Activated CD4-positive, alpha-beta memory T cell treated with anti-CD3 and anti-CD28 coated beads, Interleukin-2, amount 10 ng/mL, durations not matched to agents 7 days and 5 days (primary cell): ENCODE measurements at regions not wholly inside any gene's neighbourhood (a gene's known extent, or its start where the extent isn't known, plus 50 kb on each side); places are given as distances from the start of the nearest gene placed in this dataset.
"Not testable (repeated sequence)": the region's sequence is repeated elsewhere in the genome, so short reads cannot be mapped to it uniquely, and the experiment has no call there.

Experiments used
- CTCF ChIA-PET: fragments of 350-600 bp; sonication (Branson Sonifier 250); formaldehyde crosslinking; loops from one replicate; lab custom pipeline; 2021; ENCODE audit warnings: antibody characterized with exemption, inconsistent platforms; lab: Charles Lee
- POLR2A ChIA-PET: fragments of 350-600 bp; sonication (Branson Sonifier 250); formaldehyde crosslinking; loops from one replicate; lab custom pipeline; 2021; ENCODE audit warnings: antibody characterized with exemption; lab: Charles Lee
- DNase-seq: peaks from one replicate; pipeline ENCODE4 v3.0.0-alpha.2; 2020
- H3K27ac Mint-ChIP-seq: one replicate; pipeline ENCODE4 v1.8.0; 2021; ENCODE audit warnings: mild to moderate bottlenecking, mixed read lengths
- H3K27me3 Mint-ChIP-seq: one replicate; pipeline ENCODE4 v1.8.0; 2021; ENCODE audit warnings: mixed read lengths
- H3K36me3 Mint-ChIP-seq: one replicate; pipeline ENCODE4 v1.8.0; 2021; ENCODE audit warnings: low read depth, mixed read lengths
- H3K4me1 Mint-ChIP-seq: one replicate; pipeline ENCODE4 v1.8.0; 2021; ENCODE audit warnings: mixed read lengths
- H3K4me3 Mint-ChIP-seq: one replicate; pipeline ENCODE4 v1.8.0; 2021; ENCODE audit warnings: mild to moderate bottlenecking, mixed read lengths
- H3K9me3 Mint-ChIP-seq: one replicate; pipeline ENCODE4 v1.8.0; 2021; ENCODE audit warnings: mixed read lengths

- no peaks in the 10 kb centered on the region for H3K36me3 Mint-ChIP-seq
- H3K4me1 Mint-ChIP-seq: no peaks in the 10 kb centered on the region
- no peak overlapping the region for H3K4me3 Mint-ChIP-seq
- CTCF ChIA-PET: no interaction called here
- no peak overlapping the region for H3K27ac Mint-ChIP-seq
- H3K27me3 Mint-ChIP-seq: no peaks in the 10 kb centered on the region
- no peak for DNase-seq
- POLR2A ChIA-PET: no interaction called here
- H3K9me3 Mint-ChIP-seq: no peaks in the 10 kb centered on the region
Measured at GRCh38 chr10:120195984-120196712, 260.9 kb upstream of the PLPP4 start.

- peaks cover 5% of the 10 kb centered on the region for H3K27me3 Mint-ChIP-seq
- ChIA-PET CTCF (no interaction called here), POLR2A (no interaction called here)
- no peak overlapping the region for H3K4me3 Mint-ChIP-seq
- no peak overlapping the region for H3K27ac Mint-ChIP-seq
- H3K9me3 Mint-ChIP-seq: no peaks in the 10 kb centered on the region
- no peak for DNase-seq
- H3K36me3 Mint-ChIP-seq: no peaks in the 10 kb centered on the region
- no peaks in the 10 kb centered on the region for H3K4me1 Mint-ChIP-seq
Measured at GRCh38 chr10:120204877-120205276, 252.2 kb upstream of the PLPP4 start.

GRCh38 chr10:120205368-120206018 lies 251.5 kb upstream of the PLPP4 start:
- Mint-ChIP-seq H3K4me1 (no peaks in the 10 kb centered on the region), H3K9me3 (no peaks in the 10 kb centered on the region), H3K27ac (no peak overlapping the region), H3K4me3 (no peak overlapping the region), H3K36me3 (no peaks in the 10 kb centered on the region), H3K27me3 (peaks cover 5% of the 10 kb centered on the region)
- ChIA-PET CTCF (no interaction called here), POLR2A (no interaction called here)
- no peak for DNase-seq

GRCh38 chr10:120208488-120208887 lies 248.5 kb upstream of the PLPP4 start:
- Mint-ChIP-seq H3K27ac (no peak overlapping the region), H3K4me1 (no peaks in the 10 kb centered on the region), H3K36me3 (no peaks in the 10 kb centered on the region), H3K4me3 (no peak overlapping the region), H3K27me3 (no peaks in the 10 kb centered on the region), H3K9me3 (no peaks in the 10 kb centered on the region)
- ChIA-PET POLR2A (no interaction called here), CTCF (no interaction called here)
- no peak for DNase-seq

- ChIA-PET CTCF (interaction anchor here (0.5 kb wide), 1 partner anchor 1525 kb away, joined by 3 read pairs; no protein-coding TSS in a partner anchor), POLR2A (no interaction called here)
- H3K27ac Mint-ChIP-seq: no peak overlapping the region
- H3K4me1 Mint-ChIP-seq: no peaks in the 10 kb centered on the region
- H3K9me3 Mint-ChIP-seq: no peaks in the 10 kb centered on the region
- no peak for DNase-seq
- no peaks in the 10 kb centered on the region for H3K36me3 Mint-ChIP-seq
- H3K27me3 Mint-ChIP-seq: no peaks in the 10 kb centered on the region
- H3K4me3 Mint-ChIP-seq: no peak overlapping the region
Measured at GRCh38 chr10:120209124-120209762, 247.8 kb upstream of the PLPP4 start.

- no peaks in the 10 kb centered on the region for H3K36me3 Mint-ChIP-seq
- H3K9me3 Mint-ChIP-seq: no peaks in the 10 kb centered on the region
- DNase-seq: no peak
- H3K4me3 Mint-ChIP-seq: no peak overlapping the region
- CTCF ChIA-PET: no interaction called here
- no peaks in the 10 kb centered on the region for H3K4me1 Mint-ChIP-seq
- POLR2A ChIA-PET: no interaction called here
- no peaks in the 10 kb centered on the region for H3K27me3 Mint-ChIP-seq
- no peak overlapping the region for H3K27ac Mint-ChIP-seq
Measured at GRCh38 chr10:120212275-120212674, 244.8 kb upstream of the PLPP4 start.

GRCh38 chr10:120213283-120213682 lies 243.7 kb upstream of the PLPP4 start:
- H3K4me1 Mint-ChIP-seq, H3K27ac Mint-ChIP-seq, H3K36me3 Mint-ChIP-seq, H3K27me3 Mint-ChIP-seq, POLR2A ChIA-PET, H3K9me3 Mint-ChIP-seq, H3K4me3 Mint-ChIP-seq, CTCF ChIA-PET, DNase-seq: not testable (repeated sequence)

GRCh38 chr10:120217736-120218135 lies 239.3 kb upstream of the PLPP4 start:
- no peaks in the 10 kb centered on the region for H3K4me1 Mint-ChIP-seq
- no peak overlapping the region for H3K4me3 Mint-ChIP-seq
- no peak for DNase-seq
- no peak overlapping the region for H3K27ac Mint-ChIP-seq
- ChIA-PET CTCF (no interaction called here), POLR2A (no interaction called here)
- H3K36me3 Mint-ChIP-seq: no peaks in the 10 kb centered on the region
- H3K27me3 Mint-ChIP-seq: no peaks in the 10 kb centered on the region
- no peaks in the 10 kb centered on the region for H3K9me3 Mint-ChIP-seq

- no peak overlapping the region for H3K4me3 Mint-ChIP-seq
- ChIA-PET CTCF (interaction anchor here (0.9 to 2.6 kb wide), 7 partner anchors 23 to 181 kb away, joined by 3 to 14 read pairs (median 4); no protein-coding TSS in a partner anchor), POLR2A (no interaction called here)
- no peaks in the 10 kb centered on the region for H3K9me3 Mint-ChIP-seq
- no peak for DNase-seq
- no peaks in the 10 kb centered on the region for H3K36me3 Mint-ChIP-seq
- no peaks in the 10 kb centered on the region for H3K27me3 Mint-ChIP-seq
- H3K27ac Mint-ChIP-seq: no peak overlapping the region
- H3K4me1 Mint-ChIP-seq: no peaks in the 10 kb centered on the region
Measured at GRCh38 chr10:120221873-120222485, 235.0 kb upstream of the PLPP4 start.

GRCh38 chr10:120229641-120230040 lies 227.4 kb upstream of the PLPP4 start:
- Mint-ChIP-seq H3K4me3 (no peak overlapping the region), H3K4me1 (no peaks in the 10 kb centered on the region), H3K9me3 (no peaks in the 10 kb centered on the region), H3K27ac (no peak overlapping the region), H3K27me3 (no peaks in the 10 kb centered on the region), H3K36me3 (no peaks in the 10 kb centered on the region)
- ChIA-PET CTCF (no interaction called here), POLR2A (no interaction called here)
- no peak for DNase-seq

GRCh38 chr10:120239695-120240094 lies 217.3 kb upstream of the PLPP4 start:
- POLR2A ChIA-PET: not testable (repeated sequence)

GRCh38 chr10:120251821-120252442 lies 205.1 kb upstream of the PLPP4 start:
- Mint-ChIP-seq H3K36me3 (no peaks in the 10 kb centered on the region), H3K4me1 (no peaks in the 10 kb centered on the region), H3K27ac (no peak overlapping the region), H3K27me3 (peaks cover 3% of the 10 kb centered on the region), H3K4me3 (no peak overlapping the region), H3K9me3 (no peaks in the 10 kb centered on the region)
- no peak for DNase-seq
- ChIA-PET POLR2A (no interaction called here), CTCF (no interaction called here)

More at GRCh38 chr10:120239695-120240094, 217.3 kb upstream of the PLPP4 start:
- H3K9me3 Mint-ChIP-seq, H3K36me3 Mint-ChIP-seq, H3K4me1 Mint-ChIP-seq, CTCF ChIA-PET, H3K27ac Mint-ChIP-seq, H3K27me3 Mint-ChIP-seq, H3K4me3 Mint-ChIP-seq, DNase-seq: not testable (repeated sequence)

GRCh38 chr10:120253131-120253530 lies 203.9 kb upstream of the PLPP4 start:
- Mint-ChIP-seq H3K4me1 (no peaks in the 10 kb centered on the region), H3K9me3 (no peaks in the 10 kb centered on the region), H3K36me3 (no peaks in the 10 kb centered on the region), H3K27me3 (peaks cover 3% of the 10 kb centered on the region), H3K27ac (no peak overlapping the region), H3K4me3 (no peak overlapping the region)
- no peak for DNase-seq
- CTCF ChIA-PET: no interaction called here
- POLR2A ChIA-PET: no interaction called here
